ENCODE measurements at regions not wholly inside any gene's neighbourhood (a gene's known extent, or its start where the extent isn't known, plus 50 kb on each side); places are given as distances from the start of the nearest gene placed in this dataset.

DNA sequence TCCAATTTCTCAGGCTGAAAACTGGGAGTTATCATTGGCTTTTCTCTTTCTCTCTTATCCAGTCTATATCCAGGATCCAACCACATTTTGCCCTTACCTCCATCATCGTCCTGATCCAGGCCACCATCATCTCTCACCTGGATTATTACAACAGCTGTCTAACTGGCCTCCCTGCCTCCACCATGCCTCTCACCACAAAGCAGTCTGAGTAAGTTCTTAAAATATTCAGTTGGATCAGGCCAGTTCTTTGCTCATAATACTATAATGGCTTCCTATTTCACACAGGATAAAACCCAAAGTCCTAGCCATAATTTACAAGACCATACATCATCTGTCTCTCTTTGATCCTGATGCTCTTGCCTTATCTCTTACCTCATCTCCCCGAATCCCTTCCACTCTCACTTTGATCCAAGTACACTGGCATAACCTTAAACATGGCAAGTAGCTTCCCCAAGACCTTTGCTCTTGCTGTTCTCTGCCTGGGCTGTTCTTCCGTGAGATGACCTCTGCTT, 133.4 kb upstream of the RAP1B start:
- TF ChIP-seq, protein P1, sequence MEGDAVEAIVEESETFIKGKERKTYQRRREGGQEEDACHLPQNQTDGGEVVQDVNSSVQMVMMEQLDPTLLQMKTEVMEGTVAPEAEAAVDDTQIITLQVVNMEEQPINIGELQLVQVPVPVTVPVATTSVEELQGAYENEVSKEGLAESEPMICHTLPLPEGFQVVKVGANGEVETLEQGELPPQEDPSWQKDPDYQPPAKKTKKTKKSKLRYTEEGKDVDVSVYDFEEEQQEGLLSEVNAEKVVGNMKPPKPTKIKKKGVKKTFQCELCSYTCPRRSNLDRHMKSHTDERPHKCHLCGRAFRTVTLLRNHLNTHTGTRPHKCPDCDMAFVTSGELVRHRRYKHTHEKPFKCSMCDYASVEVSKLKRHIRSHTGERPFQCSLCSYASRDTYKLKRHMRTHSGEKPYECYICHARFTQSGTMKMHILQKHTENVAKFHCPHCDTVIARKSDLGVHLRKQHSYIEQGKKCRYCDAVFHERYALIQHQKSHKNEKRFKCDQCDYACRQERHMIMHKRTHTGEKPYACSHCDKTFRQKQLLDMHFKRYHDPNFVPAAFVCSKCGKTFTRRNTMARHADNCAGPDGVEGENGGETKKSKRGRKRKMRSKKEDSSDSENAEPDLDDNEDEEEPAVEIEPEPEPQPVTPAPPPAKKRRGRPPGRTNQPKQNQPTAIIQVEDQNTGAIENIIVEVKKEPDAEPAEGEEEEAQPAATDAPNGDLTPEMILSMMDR (IDR thresholded peaks at IDR 0.05; ENCODE audit: low read length), result no peak
- TF ChIP-seq EZH2 (IDR thresholded peaks at IDR 0.05; ENCODE audit: borderline replicate concordance, low read length), result no peak
